ENCODE measurements at regions not wholly inside any gene's neighbourhood (a gene's known extent, or its start where the extent isn't known, plus 50 kb on each side); places are given as distances from the start of the nearest gene placed in this dataset.

DNA sequence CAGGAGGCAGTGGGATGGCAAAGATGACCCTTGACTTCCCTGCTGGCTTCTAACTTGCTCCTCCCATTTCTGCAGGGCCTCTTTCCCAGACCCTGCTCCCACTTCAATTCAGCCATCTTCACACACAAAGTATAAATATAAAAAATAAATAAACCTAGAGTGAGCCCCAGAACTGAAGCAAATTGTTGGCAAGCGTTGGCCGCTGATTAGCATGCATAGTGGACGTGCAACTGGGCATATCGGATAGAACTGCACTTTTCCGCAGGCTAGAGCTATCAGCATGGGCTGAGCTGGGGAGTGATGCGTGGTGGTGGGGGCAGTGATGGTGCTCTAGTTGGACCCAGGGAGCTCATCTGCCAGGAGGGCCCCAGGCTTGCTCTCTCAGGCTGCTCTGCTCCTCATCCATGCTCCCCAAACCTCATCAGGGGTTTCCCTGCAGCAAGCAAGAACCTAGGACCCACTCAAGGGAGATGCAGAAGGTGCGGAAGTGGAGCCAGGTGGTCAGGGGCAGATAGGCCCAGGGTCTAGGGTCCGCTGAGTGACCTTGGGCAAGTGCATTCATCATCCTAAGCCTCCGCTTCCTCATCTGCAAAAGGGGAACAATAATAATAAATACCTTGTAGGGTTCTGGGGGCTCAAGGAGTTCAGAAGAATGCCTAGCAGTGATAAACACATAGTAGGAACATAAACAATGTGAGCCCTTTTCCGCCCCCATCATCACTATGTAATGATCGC lies 146.8 kb upstream of the PJA1 start:
- TF ChIP-seq, protein P1, sequence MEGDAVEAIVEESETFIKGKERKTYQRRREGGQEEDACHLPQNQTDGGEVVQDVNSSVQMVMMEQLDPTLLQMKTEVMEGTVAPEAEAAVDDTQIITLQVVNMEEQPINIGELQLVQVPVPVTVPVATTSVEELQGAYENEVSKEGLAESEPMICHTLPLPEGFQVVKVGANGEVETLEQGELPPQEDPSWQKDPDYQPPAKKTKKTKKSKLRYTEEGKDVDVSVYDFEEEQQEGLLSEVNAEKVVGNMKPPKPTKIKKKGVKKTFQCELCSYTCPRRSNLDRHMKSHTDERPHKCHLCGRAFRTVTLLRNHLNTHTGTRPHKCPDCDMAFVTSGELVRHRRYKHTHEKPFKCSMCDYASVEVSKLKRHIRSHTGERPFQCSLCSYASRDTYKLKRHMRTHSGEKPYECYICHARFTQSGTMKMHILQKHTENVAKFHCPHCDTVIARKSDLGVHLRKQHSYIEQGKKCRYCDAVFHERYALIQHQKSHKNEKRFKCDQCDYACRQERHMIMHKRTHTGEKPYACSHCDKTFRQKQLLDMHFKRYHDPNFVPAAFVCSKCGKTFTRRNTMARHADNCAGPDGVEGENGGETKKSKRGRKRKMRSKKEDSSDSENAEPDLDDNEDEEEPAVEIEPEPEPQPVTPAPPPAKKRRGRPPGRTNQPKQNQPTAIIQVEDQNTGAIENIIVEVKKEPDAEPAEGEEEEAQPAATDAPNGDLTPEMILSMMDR (IDR thresholded peaks at IDR 0.05 in 4 of 5, conservative IDR thresholded peaks at IDR 0.05 in 1 of 5), result no peak
- no peak for TF ChIP-seq POLR2A (IDR thresholded peaks at IDR 0.05)

Data from gastrocnemius medialis (tissue), 4 donors.